GM18907 (cell line): ENCODE measurements at regions not wholly inside any gene's neighbourhood (a gene's known extent, or its start where the extent isn't known, plus 50 kb on each side); places are given as distances from the start of the nearest gene placed in this dataset.
"Not testable (repeated sequence)": the region's sequence is repeated elsewhere in the genome, so short reads cannot be mapped to it uniquely, and the experiment has no call there.

ENCODE experiments used
- ATAC-seq: cut with Tn5 transposase; IDR thresholded peaks from one replicate; pipeline ENCODE4 v1.9.1; 2021; ENCODE audit warnings: mild to moderate bottlenecking, moderate library complexity; ENCODE audit not compliant: unreplicated experiment

DNA sequence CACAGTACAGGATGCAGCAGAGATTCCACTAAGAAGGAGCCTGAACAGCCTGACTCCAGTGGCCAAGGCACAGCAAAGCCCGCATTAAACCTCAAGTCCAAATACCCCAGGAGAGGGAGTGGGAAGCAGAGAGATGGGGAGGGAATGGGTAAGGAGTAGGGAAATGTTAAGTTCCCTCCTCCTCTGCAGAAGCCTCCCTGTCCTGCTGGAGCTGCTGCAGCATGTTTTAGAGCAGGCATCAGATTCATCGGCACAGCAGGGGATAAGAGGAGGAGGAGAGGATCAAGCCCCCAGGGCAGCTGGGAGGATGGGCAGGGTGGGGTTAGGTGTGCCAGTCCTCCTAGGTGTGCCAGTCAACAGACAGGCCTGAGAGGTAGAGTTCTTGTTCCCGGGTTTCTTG lies 709.7 kb downstream of the PTPRU start:
- no peak for ATAC-seq

DNA sequence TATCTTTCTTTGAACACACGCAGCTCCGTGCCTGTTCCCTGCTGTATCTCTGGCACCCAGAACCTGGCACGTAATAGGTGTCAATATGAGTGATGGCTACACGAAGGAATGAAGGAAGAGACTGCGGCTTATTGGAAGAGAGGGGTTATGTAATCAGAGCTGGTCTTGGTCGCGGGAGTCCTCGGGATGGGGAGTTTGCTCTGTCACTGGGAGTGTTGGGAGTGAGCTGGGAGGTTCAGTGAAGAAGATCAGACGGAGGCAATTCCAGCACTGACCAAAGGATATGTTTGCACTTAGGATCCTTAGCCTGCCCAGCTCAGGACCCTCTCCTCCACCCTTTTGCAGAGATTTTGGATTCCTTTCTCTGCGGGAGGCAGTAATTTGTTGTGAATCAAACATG lies 709.1 kb downstream of the PTPRU start:
- ATAC-seq = no peak

DNA sequence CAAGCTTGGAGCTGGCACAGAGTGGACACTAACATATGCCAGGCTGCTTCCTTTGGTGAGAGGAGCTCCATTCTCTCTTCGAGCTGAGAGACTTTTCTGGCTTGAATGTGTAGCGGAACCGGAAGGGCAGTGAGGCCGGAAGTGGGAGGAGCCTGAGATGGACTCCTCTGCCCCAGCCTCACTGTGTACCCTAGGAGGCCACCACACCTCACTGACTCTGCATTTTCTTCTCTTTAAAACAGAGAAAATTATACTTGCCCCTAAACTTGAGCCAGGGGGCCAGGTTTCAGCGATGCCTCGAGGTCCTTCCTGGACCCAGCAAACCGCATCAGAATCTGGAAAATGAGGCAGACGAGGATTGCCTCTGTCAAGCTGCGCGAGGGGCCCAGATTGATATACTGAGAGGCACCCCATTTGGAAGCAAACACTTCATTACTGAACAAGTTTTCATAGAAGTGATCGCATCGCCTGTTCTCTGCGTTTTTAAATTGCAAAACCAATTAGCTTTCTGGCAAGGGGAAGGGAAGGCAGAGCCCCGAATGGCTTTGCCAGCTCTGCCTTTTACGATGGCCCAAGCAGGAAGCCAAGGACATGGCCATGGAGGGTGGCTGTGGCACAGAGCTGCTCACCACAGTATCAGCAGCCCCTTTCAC lies 708.1 kb downstream of the PTPRU start:
- no peak for ATAC-seq

DNA sequence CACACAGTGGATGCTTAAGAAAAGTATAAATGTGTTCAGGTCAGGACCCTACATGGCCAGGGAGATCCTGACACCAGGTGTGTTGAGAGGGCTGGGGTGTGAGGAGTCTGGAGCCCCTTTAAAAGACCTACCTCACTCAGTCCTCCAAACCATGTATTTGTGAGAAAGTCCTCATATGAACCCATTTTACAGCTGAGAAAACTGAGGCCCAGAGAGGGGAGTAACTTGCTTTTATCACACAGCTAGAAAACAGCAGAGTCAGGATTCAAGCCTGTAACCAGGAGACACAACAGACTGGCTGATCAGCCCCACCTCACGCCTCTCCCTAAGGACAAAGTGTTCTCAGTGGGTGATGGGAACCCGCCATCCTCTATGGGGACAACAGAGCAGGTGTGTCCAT lies 706.7 kb downstream of the PTPRU start:
- no peak for ATAC-seq

DNA sequence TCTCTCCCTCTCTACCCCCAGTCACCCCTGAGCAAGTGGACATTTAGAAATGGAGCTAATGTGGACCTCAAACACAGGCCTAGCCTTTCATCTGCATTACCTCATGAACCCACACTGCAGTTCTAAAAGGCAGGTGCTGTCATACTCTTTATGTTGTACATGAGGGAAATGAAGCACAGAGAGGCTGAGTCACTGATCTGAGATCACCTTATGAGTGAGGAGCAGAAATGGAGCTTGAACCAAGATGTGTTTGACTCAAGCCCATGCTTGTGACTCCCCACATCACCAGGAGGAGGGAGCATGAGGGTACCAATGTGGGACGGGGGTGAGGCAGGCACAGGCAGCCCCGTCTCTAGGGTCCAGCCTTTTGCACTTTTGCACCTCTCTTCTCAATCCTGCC lies 702.8 kb downstream of the PTPRU start:
- ATAC-seq = no peak

DNA sequence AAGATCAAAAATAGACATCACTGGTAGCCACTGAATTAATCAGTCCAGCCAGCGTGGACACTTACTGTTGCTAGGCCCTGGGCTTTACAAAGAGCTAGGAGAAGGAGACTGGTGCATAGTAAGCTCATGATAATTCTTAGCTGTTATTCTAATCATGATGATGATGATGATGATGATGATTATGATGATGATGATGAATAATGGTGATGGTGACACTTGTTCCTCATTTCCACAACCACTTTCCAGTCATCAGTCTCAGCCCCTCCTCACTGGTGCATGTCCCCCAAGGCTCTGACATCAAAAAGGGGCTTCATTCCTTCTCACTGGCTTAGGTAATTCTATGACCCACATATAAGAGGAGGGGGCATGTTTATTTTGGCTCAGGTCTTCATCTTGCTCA lies 701.0 kb downstream of the PTPRU start:
- ATAC-seq = no peak

DNA sequence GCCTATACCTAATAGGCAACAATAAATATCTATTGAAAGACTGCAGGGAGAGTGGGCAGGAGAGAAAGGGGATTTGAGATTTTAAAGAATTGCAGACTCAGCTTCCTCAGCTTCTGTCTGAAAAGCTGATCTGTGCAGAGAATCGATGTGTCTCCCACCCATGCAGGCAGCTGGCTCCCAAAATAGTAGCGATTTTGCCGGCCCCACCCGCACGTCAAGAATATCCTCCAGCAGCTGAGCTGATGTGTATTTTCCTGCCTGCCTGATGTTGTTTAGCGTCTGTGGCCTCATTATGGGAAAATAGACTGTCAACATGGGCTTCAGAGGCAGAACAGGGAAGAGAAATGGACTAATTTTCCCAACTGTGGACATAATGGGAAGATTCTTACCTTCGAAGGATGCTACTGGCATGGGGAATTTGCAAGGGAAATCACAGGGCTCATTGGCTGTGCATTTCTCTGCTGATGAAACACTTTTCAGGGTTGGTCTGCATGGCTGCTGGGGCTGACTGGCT lies 699.8 kb downstream of the PTPRU start:
- ATAC-seq = no peak

DNA sequence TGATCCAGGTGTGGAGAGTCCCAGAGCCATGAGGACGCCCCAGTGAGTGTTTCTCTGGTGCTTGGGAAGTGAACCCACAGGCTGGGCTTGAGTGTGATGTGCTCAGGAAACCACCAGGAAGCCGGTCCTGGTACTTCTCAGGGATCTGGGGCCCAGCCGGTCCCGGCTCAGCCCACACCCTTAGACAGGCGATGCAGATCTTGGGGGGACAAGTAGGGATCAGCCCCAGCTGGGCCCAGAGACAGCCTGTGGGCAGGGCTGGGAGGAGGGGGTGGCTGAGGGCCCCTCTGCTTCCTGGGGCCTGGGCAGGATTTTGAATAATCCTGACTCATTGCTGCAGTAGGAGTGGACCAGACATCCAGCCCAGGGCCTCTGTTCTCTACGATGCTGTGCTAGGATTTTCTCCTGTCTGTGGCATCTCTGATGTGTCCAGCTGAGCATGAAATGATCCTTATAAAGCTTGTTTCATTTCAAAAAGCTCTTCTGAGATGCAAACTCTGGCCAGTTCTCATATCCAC lies 698.0 kb downstream of the PTPRU start:
- ATAC-seq = no peak

DNA sequence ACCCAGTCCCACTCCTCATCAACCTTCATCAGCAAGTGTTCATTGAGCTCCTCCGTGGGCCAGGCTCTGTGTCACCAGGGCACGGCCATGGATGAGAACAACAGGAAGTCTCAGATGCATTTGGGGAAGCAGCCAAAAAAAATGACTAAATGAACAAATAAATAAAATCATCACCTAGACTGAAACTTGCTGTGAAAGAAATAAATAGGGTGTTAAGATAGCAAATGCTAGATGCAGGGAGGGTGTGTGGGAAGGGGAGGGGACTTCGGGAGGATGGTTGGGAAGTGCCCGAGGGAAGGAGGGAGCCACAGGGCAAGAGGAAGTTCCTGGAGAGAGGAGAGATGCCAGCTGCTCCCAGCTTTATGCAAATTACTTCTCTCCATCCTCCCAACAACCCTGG lies 696.7 kb downstream of the PTPRU start:
- no peak for ATAC-seq

DNA sequence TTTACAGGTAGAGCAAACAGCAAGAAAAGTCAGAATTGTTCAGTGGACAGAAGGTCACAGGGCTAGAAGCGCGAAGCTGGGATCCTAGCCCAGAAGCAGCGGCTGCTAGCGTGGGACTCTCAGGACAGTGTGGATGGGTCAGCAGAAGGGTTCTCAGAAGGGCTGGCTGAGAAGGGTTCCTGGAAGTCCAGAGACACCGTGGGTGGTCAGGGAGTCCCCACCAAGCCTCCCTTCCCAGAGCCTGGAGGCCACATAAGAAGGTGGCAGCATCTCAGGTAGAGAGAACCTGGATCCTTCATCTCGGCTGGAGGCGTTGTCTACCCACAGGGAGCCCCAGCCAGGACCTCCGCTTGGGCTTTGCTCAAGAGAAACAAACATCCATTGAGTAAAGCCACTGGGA lies 696.3 kb downstream of the PTPRU start:
- ATAC-seq = no peak

DNA sequence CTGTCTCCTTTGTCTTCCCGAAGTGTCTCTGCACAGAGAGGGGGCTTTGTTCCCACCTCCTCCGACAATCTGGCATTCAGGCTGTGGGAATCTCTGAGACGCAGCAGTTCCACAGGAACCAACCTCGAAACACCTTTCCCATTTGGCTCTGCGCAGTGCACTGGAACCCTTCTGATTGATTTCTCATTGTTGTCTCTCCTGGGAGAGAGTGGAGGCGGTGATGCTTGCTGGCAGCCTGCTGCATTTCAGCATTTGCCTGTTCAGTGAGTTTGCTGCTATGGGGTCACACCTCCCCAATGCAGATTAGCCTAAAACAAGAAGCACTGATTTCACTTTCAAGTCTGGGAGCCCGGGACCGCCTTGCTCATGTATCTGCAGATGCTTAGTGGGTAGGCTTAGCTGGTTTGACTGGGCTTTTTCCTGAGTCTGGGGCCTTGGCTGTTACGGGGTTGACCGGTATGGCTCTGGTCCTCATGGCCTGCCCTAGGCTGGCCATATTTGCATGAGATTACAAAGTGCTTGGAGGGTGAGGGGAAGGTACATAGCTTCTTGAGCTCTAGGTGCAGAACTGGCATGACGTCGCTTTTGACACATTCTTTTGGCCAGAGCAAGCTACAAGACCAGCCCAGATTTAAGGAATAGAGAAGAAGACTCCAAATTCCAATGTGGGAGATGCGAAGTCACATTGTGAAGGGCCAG lies 695.3 kb downstream of the PTPRU start:
- ATAC-seq = no peak

DNA sequence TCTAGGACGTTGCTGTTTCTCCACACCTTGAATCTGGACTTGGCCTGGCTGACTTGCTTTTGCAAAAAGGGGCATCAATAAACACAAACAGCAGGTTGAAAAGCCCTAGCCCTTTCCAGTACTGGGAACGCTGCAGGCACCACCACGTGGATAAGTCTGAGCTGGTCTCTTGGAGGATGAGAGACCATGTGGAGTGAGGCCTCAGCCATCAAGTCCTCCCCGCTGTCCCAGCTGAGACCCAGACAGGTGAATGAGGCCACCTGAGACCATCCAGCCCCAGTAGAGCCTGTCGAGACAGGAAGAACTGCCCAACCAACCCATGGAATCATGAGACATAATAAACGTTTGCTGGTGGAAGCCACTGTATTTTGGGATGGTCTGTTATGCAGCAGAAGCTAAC lies 688.7 kb downstream of the PTPRU start:
- ATAC-seq = no peak

DNA sequence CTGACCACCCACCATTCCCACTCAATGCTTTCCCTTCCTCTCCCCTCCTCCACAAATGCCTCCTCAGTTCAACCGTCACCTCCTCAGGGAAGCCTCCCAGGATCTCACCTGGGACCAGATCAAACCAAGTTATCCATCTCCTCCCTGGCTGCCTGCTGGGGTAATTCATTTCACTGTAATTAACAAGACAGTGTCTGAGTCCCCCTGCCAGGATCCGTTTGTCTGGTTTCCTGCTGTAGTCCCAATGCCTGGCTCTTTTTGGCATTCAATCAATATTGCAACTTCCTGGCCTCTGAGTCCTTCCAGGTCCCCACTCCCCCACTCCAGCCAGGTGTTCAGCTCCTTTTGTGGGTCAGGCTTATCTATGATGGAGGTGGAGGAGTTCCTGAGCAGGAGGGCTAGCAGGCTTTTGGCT lies 687.7 kb downstream of the PTPRU start:
- no peak for ATAC-seq

DNA sequence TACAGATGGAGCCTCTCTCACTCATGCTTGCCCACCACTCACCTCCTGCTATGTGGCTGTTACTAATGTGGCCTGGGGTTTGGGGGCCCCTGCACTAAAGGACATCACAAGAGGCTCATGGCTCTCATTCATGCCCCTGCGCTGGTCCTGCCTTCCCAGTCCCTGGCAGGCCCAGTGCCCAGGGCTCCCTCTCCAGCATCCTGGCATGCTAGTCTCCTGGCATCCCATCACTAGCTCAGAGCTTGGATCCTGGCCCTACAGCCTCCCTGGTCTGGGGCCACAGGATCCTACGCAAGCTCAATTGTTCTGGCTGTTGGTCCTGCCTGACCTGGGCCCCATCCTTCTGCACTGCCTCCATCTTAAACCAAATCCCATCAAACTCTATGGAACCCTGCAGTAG lies 685.4 kb downstream of the PTPRU start:
- ATAC-seq = no peak

DNA sequence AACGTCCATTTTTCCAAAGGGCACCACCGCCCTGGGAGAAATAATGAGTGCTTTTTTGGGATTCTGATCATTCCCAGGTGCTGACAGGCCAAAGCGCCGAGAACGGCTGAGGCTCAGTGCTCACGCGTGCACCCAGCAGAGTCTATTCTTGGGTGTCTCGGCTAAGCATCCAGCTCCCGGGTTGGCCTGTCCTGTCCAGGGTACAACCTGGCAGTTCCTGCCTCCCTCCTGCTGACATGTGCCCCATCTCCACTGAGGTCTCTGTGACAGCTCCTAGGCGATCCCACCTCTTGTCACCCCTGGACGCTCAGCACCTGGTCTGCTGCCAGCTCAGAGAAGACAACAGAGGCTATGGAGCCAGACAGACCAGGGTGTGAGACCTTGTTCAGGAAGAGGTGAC lies 684.5 kb downstream of the PTPRU start:
- no peak for ATAC-seq

DNA sequence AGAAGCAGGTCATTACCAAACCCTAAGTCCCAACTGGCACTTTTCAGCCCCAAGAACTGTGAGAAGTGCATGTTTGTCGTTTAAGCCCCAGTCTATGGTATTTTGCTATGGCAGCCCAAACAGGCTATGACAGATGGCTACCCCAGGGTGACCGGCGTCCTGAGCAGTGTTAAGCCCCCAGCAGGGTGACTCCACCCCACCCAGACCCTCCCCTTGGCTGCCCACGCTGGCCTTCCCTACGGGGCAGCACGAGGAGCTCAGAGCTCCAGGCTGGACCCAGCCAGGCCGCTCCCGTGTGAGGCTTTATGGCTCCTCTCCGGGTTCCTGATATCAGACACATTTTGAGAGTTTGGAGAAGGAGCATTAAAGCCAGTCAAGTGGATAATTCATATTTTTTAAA lies 684.0 kb downstream of the PTPRU start:
- ATAC-seq = no peak

DNA sequence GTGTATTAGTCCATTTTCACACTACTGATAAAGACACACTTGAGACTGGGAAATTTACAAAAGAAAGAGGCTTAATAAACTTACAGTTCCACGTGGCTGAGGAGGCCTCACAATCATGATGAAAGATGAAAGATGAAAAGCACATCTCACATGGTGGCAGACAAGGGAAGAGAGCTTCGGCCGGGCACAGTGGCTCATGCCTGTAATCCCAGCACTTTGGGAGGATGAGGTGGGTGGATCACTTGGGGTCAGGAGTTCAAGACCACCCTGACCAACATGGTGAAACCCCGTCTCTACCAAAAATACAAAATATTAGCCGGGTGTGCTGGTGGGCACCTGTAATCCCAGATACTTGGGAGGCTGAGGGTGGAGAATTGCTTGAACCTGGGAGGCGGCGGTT lies 682.7 kb downstream of the PTPRU start:
- not testable (repeated sequence) for ATAC-seq

DNA sequence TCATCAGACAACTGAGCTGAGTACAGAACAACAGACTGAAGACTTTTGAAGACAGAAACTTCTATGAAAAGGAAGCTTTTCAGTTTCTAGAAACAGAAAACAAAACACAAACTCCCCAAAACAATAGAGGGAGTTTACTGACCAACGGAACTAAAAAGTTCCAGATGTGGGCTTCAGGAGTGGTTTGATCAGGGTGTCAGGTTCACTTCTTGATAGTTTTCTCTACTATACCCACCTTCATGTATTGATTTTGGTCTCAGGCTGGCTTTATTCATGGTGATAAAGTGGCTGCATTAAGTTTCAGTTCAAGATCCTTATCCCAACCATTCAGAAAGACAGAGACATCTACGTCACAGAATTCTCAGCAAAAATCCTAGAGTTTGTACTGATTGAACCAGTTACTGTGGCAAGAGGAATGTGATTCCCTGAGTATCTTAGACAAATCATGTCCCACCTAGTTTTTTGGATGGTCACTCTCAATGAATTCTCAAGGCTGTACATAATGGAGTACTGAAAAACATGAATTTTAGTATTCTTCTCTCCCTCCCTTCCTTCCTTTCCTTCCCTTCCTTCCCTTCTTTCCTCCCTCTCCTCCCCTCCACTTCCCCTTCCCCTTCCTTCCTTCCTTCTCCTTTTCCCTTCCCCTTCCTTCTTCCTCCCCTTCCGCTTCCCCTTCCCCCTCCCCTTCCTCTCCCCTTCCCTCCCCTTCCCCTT lies 680.5 kb downstream of the PTPRU start:
- ATAC-seq = no peak

DNA sequence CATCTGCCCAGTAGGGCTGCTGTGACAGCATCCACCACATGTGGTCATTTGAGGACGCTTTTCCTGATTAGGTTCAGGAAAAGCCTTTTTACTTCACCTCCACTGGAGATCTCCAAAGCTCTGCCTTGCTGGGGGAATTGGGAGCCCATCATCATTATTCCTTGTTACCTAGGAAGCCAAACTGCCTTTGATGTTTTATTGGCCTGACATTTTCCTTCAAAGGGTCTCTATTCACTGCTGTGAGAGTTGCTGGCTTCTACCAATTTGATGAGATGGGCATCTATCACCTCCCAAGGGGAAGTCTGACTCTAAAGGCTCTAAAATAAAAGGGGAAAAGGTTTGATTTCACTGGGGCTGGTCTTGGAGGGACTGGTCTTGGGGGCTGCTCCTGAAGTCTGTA lies 678.6 kb downstream of the PTPRU start:
- ATAC-seq = no peak

DNA sequence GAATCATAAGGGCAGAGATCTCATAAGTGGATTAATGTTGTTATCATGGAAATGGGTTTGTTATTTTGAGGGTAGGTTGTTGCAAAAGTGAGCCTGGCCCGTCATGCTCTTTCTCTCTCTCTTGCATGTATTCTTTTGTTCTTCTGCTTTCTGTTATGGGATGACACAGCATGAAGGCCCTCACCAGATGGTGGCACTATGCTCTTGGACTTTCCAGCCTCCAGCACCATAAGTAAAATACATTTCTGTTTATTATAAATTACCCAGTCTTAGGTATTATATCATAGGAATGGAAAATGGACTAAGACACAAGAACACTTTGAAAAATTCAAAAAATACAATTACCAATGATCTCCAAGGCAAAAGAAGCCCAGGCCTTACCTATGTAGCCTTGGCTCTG lies 676.1 kb downstream of the PTPRU start:
- no peak for ATAC-seq

DNA sequence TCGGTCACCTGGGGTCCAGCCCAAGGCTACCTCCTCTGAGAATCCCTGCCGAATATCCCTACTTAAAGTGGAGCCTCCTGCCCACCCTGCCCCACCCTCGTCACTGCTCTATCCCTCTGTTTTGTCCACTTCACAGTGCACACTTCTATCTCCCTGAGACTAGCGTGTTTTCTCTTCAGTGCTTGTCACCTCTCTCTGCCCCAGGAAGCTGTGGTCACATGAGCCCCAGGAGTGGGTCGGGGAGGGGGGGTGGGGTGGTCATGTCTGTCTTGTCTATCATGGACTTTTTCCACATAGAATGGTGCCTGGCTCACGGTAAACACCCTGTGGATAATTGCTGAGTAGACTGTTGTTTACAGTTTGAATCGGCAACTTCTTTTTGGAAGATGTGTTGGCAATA lies 673.6 kb downstream of the PTPRU start:
- no peak for ATAC-seq

DNA sequence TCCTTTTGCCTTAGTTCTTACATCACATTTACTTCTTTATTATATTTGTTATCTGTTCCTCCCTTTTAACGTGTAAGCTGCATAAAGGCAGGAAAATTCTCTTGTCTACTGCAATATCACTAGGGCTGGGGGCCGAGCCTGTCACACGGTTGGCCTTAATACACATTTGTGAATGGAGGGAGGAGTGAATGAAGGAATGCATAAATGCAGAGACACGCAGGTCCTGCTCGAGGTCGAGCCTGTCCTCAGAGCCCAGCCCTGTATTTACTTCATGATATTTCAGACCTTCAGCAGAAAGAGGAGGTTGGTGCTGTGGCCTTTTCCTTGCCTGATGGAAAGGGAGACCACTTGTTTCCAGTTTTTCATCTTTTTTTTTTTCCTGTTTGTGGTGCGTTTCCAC lies 671.3 kb downstream of the PTPRU start:
- ATAC-seq = no peak
